Prostate gland (tissue), 2 donors: ENCODE measurements at regions not wholly inside any gene's neighbourhood (a gene's known extent, or its start where the extent isn't known, plus 50 kb on each side); places are given as distances from the start of the nearest gene placed in this dataset.

ENCODE experiments used
- CTCF ChIP-seq, 4 experiments: fragments of 200-600 bp in 2 of 4; fragments of 450-650 bp in 2 of 4; sonication (generic) in 2 of 4; IDR thresholded peaks; 1 replicate in 3 of 4; 2 replicates in 1 of 4; pipeline ENCODE4 v1.5.1; 2016 to 2019; ENCODE audit warnings: antibody characterized with exemption in 4 of 4, mild to moderate bottlenecking in 2 of 4, moderate library complexity in 2 of 4
- POLR2AphosphoS5 ChIP-seq: sonication (generic); formaldehyde crosslinking; IDR thresholded peaks from one replicate; pipeline ENCODE4 v1.6.1; 2017; ENCODE audit warnings: antibody characterized with exemption

GRCh38 chrX:83101961-83102360 lies 406.1 kb upstream of the POU3F4 start:
- TF ChIP-seq CTCF (IDR thresholded peaks at IDR 0.05) (no peak), POLR2AphosphoS5 (no peak)
